Neural cell (in vitro differentiated cells): ENCODE measurements at regions not wholly inside any gene's neighbourhood (a gene's known extent, or its start where the extent isn't known, plus 50 kb on each side); places are given as distances from the start of the nearest gene placed in this dataset.

Experiments
- H2AFZ ChIP-seq: fragments of 200-600, 300-800 bp; sonication (generic), shearing (Covaris generic); 2 replicates; pipeline ENCODE4 v1.6.0; 2014; ENCODE audit warnings: low read depth, mild to moderate bottlenecking, antibody characterized with exemption, low read length, moderate library complexity
- H3F3A ChIP-seq: fragments of 200-600 bp; shearing (Covaris generic); 2 replicates; pipeline ENCODE4 v1.6.1; 2016; ENCODE audit warnings: mild to moderate bottlenecking, moderate library complexity, mixed read lengths, antibody characterized with exemption, low read length; ENCODE audit not compliant: insufficient read depth, poor library complexity, severe bottlenecking
- H3K27ac ChIP-seq: fragments of 200-600, 300-800 bp; sonication (generic), shearing (Covaris generic); 2 replicates; pipeline ENCODE4 v1.5.1; 2014; ENCODE audit warnings: mild to moderate bottlenecking, low read length, moderate library complexity
- H3K27me3 ChIP-seq: fragments of 300-800, 200-600 bp; sonication (generic), shearing (Covaris generic); 2 replicates; pipeline ENCODE4 v1.6.0; 2014; ENCODE audit warnings: mild to moderate bottlenecking, low read depth, low read length, moderate library complexity; ENCODE audit not compliant: insufficient read depth
- H3K36me3 ChIP-seq: fragments of 300-800, 200-600 bp; sonication (generic), shearing (Covaris generic); 2 replicates; pipeline ENCODE4 v1.5.1; 2014; ENCODE audit warnings: mild to moderate bottlenecking, antibody characterized with exemption, low read length, moderate library complexity; ENCODE audit not compliant: insufficient read depth
- H3K4me2 ChIP-seq: fragments of 300-800, 200-600 bp; sonication (generic), shearing (Covaris generic); 2 replicates; pipeline ENCODE4 v1.6.0; 2014; ENCODE audit warnings: mild to moderate bottlenecking, low read length
- H3K4me3 ChIP-seq: fragments of 300-800, 200-600 bp; sonication (generic), shearing (Covaris generic); 2 replicates; pipeline ENCODE4 v1.5.1; 2014; ENCODE audit warnings: mild to moderate bottlenecking, low read length, moderate library complexity
- H3K79me2 ChIP-seq: fragments of 200-600 bp; shearing (Covaris generic); replicated peaks from 2 replicates; pipeline ENCODE4 v1.6.0; 2014; ENCODE audit warnings: mild to moderate bottlenecking, low read length, moderate library complexity; ENCODE audit not compliant: insufficient read depth
- H3K9ac ChIP-seq: fragments of 300-800, 200-600 bp; sonication (generic), shearing (Covaris generic); 2 replicates; pipeline ENCODE4 v1.6.1; 2016; ENCODE audit warnings: mild to moderate bottlenecking, low read length, mixed read lengths
- H3K9me2 ChIP-seq: fragments of 200-600 bp; shearing (Covaris generic); 2 replicates; pipeline ENCODE4 v1.6.1; 2016; ENCODE audit warnings: mild to moderate bottlenecking, low read length, mixed read lengths; ENCODE audit not compliant: insufficient read depth
- H3K9me3 ChIP-seq: fragments of 200-600, 300-800 bp; sonication (generic), shearing (Covaris generic); 2 replicates; pipeline ENCODE4 v1.6.1; 2016; ENCODE audit warnings: mild to moderate bottlenecking, mixed run types, low read length, moderate library complexity, mixed read lengths
- H4K20me1 ChIP-seq: fragments of 200-600 bp; shearing (Covaris generic); 2 replicates; pipeline ENCODE4 v1.6.1; 2016; ENCODE audit warnings: mild to moderate bottlenecking, mixed run types; ENCODE audit not compliant: insufficient read depth
- CTCF ChIP-seq: fragments of 450-650 bp; IDR thresholded peaks from 2 replicates; pipeline ENCODE4 v1.5.1; 2014; ENCODE audit warnings: antibody characterized with exemption, mild to moderate bottlenecking, moderate library complexity; ENCODE audit not compliant: poor library complexity, severe bottlenecking
- EP300 ChIP-seq: fragments of 450-650 bp; conservative IDR thresholded peaks from 2 replicates; pipeline ENCODE4 v1.6.1; 2014; ENCODE audit warnings: antibody characterized with exemption, mild to moderate bottlenecking, moderate library complexity; ENCODE audit not compliant: poor library complexity, severe bottlenecking
- EZH2 ChIP-seq: fragments of 200-600, 300-800 bp; shearing (Covaris generic), sonication (generic); IDR thresholded peaks from 2 replicates; pipeline ENCODE4 v1.6.1; 2014; ENCODE audit warnings: antibody characterized with exemption, low read length, borderline replicate concordance, mild to moderate bottlenecking; ENCODE audit not compliant: insufficient read depth, poor library complexity, severe bottlenecking
- MXI1 ChIP-seq: fragments of 450-650 bp; conservative IDR thresholded peaks from 2 replicates; pipeline ENCODE4 v1.6.1; 2014; ENCODE audit warnings: antibody characterized with exemption, mild to moderate bottlenecking; ENCODE audit not compliant: poor library complexity, severe bottlenecking
- POLR2AphosphoS5 ChIP-seq: IDR thresholded peaks from 2 replicates; pipeline ENCODE4 v1.6.1; 2012
- RAD21 ChIP-seq: fragments of 450-650 bp; conservative IDR thresholded peaks from 2 replicates; pipeline ENCODE4 v1.6.1; 2014; ENCODE audit warnings: antibody characterized with exemption, mild to moderate bottlenecking, moderate library complexity
- REST ChIP-seq: IDR thresholded peaks from 2 replicates; pipeline ENCODE4 v1.6.1; 2012; ENCODE audit warnings: borderline replicate concordance
- SMC3 ChIP-seq: fragments of 450-650 bp; conservative IDR thresholded peaks from 2 replicates; pipeline ENCODE4 v1.6.1; 2014; ENCODE audit warnings: antibody characterized with exemption, mild to moderate bottlenecking, moderate library complexity; ENCODE audit not compliant: poor library complexity
- TAF1 ChIP-seq: IDR thresholded peaks from 2 replicates; pipeline ENCODE4 v1.6.1; 2012; ENCODE audit warnings: low read depth

- Histone ChIP-seq H3K4me3 (no peak overlapping the region), H3K9ac (no peak overlapping the region), H3K4me2 (no peak overlapping the region), H3K36me3 (no peaks in the 10 kb centered on the region), H3K79me2 (no peaks in the 10 kb centered on the region), H3K9me2 (no peaks in the 10 kb centered on the region), H4K20me1 (no peaks in the 10 kb centered on the region), H3K27me3 (no peaks in the 10 kb centered on the region), H3F3A (no peaks in the 10 kb centered on the region), H2AFZ (no peak overlapping the region), H3K27ac (no peak overlapping the region), H3K9me3 (no peaks in the 10 kb centered on the region)
- no peak for TF ChIP-seq SMC3
- TF ChIP-seq RAD21 = no peak
- TF ChIP-seq MXI1 = no peak
- TF ChIP-seq TAF1 = no peak
- no peak for TF ChIP-seq REST
- no peak for TF ChIP-seq CTCF
- no peak for TF ChIP-seq EP300
- TF ChIP-seq POLR2AphosphoS5 = no peak
- TF ChIP-seq EZH2 = no peak
These were observed 300.0 kb downstream of the CHRM3 start for GRCh38 chr1:239686386-239686785.

DNA sequence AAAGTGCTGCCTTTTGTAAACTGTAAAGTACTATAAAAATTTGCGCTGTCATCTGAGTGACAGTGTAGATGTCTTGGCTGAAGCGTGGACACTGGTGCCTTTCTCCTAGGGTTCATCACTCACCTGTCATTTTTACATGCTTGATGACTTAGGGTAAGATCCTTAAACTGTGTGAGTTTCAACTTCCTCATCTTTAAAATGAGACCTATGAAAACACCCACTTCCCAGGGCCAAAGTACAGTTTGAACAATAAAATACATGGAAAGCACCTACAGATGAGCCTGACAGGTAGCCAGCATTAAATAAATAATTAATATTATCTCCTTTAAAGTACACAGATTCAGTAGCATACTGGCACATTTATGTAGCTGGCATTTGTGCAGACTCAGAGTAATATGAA, 309.9 kb downstream of the CHRM3 start:
- Histone ChIP-seq H3K9ac (no peak overlapping the region), H3K27ac (no peak overlapping the region), H3K27me3 (no peaks in the 10 kb centered on the region), H3K9me3 (no peaks in the 10 kb centered on the region), H4K20me1 (no peaks in the 10 kb centered on the region), H3F3A (no peaks in the 10 kb centered on the region), H3K36me3 (no peaks in the 10 kb centered on the region), H3K79me2 (no peaks in the 10 kb centered on the region), H2AFZ (no peak overlapping the region), H3K9me2 (no peaks in the 10 kb centered on the region), H3K4me2 (no peak overlapping the region), H3K4me3 (no peak overlapping the region)
- TF ChIP-seq EP300 (no peak), RAD21 (no peak), CTCF (no peak), TAF1 (no peak), REST (no peak), MXI1 (no peak), EZH2 (no peak), SMC3 (no peak), POLR2AphosphoS5 (no peak)
